ENCODE measurements at regions not wholly inside any gene's neighbourhood (a gene's known extent, or its start where the extent isn't known, plus 50 kb on each side); places are given as distances from the start of the nearest gene placed in this dataset.

DNA sequence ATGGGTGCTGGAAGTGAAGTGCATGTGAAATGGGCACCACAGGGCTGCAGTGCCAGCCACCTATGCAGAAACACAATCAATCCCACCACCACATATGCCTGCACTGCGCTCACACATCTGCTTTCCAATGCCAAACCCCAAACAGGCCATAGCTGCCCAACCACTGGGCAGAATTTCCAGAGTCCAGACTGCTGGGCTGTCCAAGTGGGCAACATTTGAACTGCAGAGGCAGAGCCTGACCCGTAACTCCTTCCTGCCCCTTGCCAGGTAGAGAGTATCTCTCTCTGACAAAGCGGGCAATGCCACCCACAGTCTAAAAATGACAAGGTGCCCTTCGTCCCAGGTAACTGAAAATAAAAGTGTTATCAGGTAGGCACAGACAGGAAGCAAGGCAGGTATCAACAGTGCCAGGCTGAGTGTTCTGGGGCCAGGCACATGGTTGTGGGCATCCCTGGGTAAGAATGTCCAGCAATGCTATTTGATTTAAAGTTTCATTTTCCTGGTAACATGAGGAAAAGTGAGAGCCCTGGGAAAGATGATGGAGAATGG is 79.5 kb downstream of the FOXA2 start:
- TF ChIP-seq, protein P1, sequence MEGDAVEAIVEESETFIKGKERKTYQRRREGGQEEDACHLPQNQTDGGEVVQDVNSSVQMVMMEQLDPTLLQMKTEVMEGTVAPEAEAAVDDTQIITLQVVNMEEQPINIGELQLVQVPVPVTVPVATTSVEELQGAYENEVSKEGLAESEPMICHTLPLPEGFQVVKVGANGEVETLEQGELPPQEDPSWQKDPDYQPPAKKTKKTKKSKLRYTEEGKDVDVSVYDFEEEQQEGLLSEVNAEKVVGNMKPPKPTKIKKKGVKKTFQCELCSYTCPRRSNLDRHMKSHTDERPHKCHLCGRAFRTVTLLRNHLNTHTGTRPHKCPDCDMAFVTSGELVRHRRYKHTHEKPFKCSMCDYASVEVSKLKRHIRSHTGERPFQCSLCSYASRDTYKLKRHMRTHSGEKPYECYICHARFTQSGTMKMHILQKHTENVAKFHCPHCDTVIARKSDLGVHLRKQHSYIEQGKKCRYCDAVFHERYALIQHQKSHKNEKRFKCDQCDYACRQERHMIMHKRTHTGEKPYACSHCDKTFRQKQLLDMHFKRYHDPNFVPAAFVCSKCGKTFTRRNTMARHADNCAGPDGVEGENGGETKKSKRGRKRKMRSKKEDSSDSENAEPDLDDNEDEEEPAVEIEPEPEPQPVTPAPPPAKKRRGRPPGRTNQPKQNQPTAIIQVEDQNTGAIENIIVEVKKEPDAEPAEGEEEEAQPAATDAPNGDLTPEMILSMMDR (IDR thresholded peaks at IDR 0.05): no peak
- H3K4me3 ChIP-seq: no peak overlapping the region
- no peak for DNase-seq (ENCODE audit: low spot score)
- H3K27ac ChIP-seq: no peak overlapping the region

DNA sequence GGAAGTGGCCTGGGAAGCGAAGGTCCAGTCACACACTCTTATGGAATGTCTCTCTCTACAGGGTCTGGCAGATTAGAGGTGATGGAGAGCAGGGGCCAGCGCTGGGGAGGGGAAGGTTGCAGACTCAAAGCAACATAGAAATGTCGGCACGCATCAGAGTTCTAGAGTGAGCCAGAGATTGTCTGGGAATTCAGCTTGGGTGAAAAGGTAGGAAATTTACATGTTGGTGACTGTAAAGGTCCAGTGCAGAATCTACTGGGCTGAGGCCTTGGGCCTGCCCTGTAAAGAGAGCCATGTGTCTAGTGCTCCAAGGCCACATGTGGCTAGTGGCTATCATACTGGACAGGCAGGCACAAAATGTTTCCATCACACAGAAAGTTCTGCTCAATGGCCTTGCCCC is 80.8 kb downstream of the FOXA2 start:
- Histone ChIP-seq H3K27ac (no peak overlapping the region), H3K4me3 (no peak overlapping the region)
- DNase-seq (ENCODE audit: low spot score): no peak
- TF ChIP-seq, protein P1 (IDR thresholded peaks at IDR 0.05): no peak

DNA sequence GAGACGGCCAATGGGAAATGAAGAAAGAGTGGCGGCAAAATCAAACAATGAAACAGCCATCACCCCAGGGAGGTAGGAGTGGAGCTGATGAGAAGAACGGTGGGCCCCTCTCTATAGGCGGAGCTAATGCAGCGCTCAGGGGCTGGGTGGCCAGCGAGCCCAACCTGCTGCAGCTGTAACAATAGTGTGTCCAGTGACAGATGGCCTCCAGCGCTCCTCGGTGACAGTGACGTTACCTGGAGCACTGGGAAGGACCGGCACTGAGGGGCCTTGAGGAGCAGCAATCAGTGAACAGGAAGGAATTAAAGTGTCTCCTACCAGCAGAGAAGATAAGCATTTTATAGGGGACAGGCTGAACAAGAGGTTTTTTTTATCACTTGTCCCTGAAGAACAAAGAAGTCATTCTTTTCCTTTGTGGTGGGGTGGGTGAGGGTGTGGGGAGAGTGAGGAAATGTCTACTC is 81.6 kb downstream of the FOXA2 start:
- Histone ChIP-seq H3K27ac (no peak overlapping the region), H3K4me3 (no peak overlapping the region)
- TF ChIP-seq, protein P1 (IDR thresholded peaks at IDR 0.05): no peak
- no peak for DNase-seq (ENCODE audit: low spot score)

DNA sequence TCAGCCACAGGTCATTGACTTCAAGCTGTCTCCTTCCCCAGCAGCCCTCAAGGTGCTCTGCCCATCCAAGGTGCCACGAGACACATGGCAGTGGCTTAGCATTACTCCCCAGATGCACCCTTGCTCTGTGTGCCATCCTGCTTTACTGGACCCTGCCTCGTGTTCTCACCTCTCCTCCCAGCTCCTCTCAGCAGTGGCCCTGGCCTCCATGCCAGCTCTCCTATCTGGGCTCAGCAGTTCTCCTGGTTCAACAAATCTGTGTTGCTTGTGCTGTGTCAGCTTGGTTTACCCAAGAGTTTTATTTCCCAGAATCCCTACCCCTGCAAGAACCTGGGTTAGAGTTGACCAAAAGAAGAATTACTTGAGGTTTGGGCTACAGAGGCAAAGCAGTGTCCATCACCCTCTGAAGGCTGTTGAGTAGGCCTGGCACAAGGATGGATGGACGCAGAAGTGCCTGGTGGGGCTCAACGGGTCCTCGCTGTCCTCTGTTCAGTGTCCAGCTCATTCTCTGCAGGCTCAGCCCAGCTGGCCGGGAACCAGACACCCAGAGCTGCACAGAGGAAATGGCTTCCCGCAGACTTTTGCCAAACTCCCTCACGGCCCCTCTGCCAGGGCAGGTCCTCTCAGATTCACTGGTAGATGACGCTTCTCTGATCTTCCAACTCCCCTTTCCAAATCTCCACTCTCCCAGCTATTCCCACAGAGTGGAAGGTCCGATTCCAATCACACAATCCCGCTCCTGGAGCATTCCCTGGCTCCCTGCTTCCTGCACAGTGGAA is 82.6 kb downstream of the FOXA2 start:
- no peak for DNase-seq (ENCODE audit: low spot score)
- TF ChIP-seq, protein P1 (IDR thresholded peaks at IDR 0.05): no peak
- Histone ChIP-seq H3K4me3 (no peak overlapping the region), H3K27ac (no peak overlapping the region)

DNA sequence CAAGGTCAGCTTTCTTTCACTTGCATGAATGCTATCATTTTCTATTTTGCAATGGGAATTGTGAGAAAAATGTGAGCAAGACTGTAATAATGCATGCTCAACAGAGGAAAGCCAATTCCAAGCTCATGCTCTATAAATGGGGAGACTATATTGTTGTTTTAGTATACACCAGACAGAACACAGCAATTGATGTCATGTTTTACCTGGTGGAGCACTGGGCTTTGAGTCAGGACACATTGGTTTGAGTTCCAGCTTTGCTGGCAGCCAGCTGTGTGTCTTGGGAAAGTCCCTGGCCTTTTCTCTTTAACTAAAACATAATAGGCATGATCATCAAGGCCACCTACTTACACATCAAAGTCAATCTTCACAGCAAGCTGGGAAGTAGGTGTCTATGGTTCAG is 83.3 kb downstream of the FOXA2 start:
- Histone ChIP-seq H3K27ac (no peak overlapping the region), H3K4me3 (no peak overlapping the region)
- TF ChIP-seq, protein P1 (IDR thresholded peaks at IDR 0.05): no peak
- DNase-seq (ENCODE audit: low spot score): no peak

DNA sequence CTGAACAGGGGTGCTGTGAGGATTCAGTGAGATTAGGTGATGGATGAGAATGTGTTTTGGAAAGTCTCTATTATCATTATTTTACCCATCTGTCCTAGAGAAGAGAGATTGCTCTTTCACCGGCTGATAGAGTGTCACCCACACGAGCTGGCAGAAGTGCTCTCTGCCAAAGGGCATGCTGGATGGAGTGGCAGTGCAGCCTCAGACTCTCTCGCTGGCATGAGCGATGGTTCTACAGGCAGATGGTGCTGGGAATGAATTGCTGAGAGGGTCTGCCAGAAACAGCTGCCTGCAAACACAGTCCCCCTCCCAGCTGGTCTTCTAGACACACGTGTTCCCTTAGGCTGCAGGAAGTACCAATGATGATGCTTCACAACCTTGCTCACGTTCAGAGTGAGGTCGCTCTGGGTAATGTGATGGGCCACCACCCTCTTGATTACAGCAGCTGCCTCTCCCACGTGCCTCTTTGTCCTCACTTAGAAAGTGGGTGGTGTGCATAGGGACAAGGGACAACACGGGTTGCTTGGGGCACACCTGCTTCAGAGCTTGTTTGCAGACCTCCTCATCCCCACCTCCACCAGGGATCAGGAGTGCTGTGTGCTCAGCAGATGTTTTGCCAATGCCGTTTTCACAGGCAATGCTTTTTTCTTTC is 84.7 kb downstream of the FOXA2 start:
- DNase-seq (ENCODE audit: low spot score): no peak
- TF ChIP-seq, protein P1 (IDR thresholded peaks at IDR 0.05): no peak
- Histone ChIP-seq H3K27ac (no peak overlapping the region), H3K4me3 (no peak overlapping the region)

Measured in coronary artery (tissue), 2 donors.